GM10266 (cell line): ENCODE measurements at regions not wholly inside any gene's neighbourhood (a gene's known extent, or its start where the extent isn't known, plus 50 kb on each side); places are given as distances from the start of the nearest gene placed in this dataset.

Source experiments
- DNase-seq: peaks from one replicate; pipeline ENCODE4 v3.0.0; 2012; ENCODE audit errors: extremely low spot score
- CTCF ChIP-seq: IDR thresholded peaks from 2 replicates; pipeline ENCODE4 v1.5.1; 2012; ENCODE audit warnings: mild to moderate bottlenecking, low read depth; ENCODE audit not compliant: control insufficient read depth, insufficient read depth; ENCODE audit errors: missing control alignments

- DNase-seq = no peak
- no peak for TF ChIP-seq CTCF
Measured at GRCh38 chr10:128735996-128736395, 609.8 kb upstream of the MKI67 start.

GRCh38 chr10:128738386-128738915 is 612.2 kb upstream of the MKI67 start:
- DNase-seq = no peak
- no peak for TF ChIP-seq CTCF

GRCh38 chr10:128739930-128740329 is 613.7 kb upstream of the MKI67 start:
- no peak for DNase-seq
- no peak for TF ChIP-seq CTCF

- TF ChIP-seq CTCF = no peak
- no peak for DNase-seq
Measured at GRCh38 chr10:128741180-128741579, 615.0 kb upstream of the MKI67 start.

GRCh38 chr10:128741680-128742079 is 615.5 kb upstream of the MKI67 start:
- TF ChIP-seq CTCF = no peak
- DNase-seq = no peak

- no peak for TF ChIP-seq CTCF
- no peak for DNase-seq
Measured at GRCh38 chr10:128744092-128744491, 617.9 kb upstream of the MKI67 start.

- TF ChIP-seq CTCF = no peak
- no peak for DNase-seq
Measured at GRCh38 chr10:128744811-128745305, 618.6 kb upstream of the MKI67 start.
